GM12878 (cell line): ENCODE measurements at regions not wholly inside any gene's neighbourhood (a gene's known extent, or its start where the extent isn't known, plus 50 kb on each side); places are given as distances from the start of the nearest gene placed in this dataset.

Experiments
- CHD2 ChIP-seq: IDR thresholded peaks from 2 replicates; pipeline ENCODE4 v1.6.1; 2011; ENCODE audit warnings: low read depth, low read length, improper control_type of control experiment, borderline replicate concordance
- EP300 ChIP-seq, 2 experiments: fragments of 150-350 bp in 1 of 2; IDR thresholded peaks; 2 replicates each; pipeline ENCODE4 v1.6.1; 2011 to 2012; ENCODE audit warnings: low read depth in 2 of 2, low read length in 2 of 2, borderline replicate concordance in 1 of 2, improper control_type of control experiment in 1 of 2, inconsistent platforms in 1 of 2; ENCODE audit not compliant: control insufficient read depth in 1 of 2
- HDAC2 ChIP-seq: fragments of 200-600 bp; sonication (generic); IDR thresholded peaks from 2 replicates; pipeline ENCODE4 v1.6.1; 2017
- NBN ChIP-seq: fragments of 450-650 bp; IDR thresholded peaks from 2 replicates; pipeline ENCODE4 v1.6.1; 2016
- NR2C2 ChIP-seq: IDR thresholded peaks from 2 replicates; pipeline ENCODE4 v1.6.1; 2011; ENCODE audit warnings: borderline replicate concordance, low read depth; ENCODE audit not compliant: control insufficient read depth, insufficient read length
- PAX8 ChIP-seq: fragments of 450-650 bp; IDR thresholded peaks from 2 replicates; pipeline ENCODE4 v1.6.1; 2017; ENCODE audit warnings: mild to moderate bottlenecking, moderate library complexity
- TF ChIP-seq, protein P1 (sequence below): fragments of 450-650 bp; formaldehyde crosslinking; IDR thresholded peaks from 2 replicates; pipeline ENCODE4 v1.5.0; 2022; ENCODE audit warnings: mild to moderate bottlenecking, missing genetic modification characterization
- TF ChIP-seq, protein P2 (sequence below): fragments of 450-650 bp; IDR thresholded peaks from 2 replicates; pipeline ENCODE4 v1.6.1; 2018; ENCODE audit warnings: mild to moderate bottlenecking, low read depth, moderate library complexity; ENCODE audit not compliant: partially characterized antibody
- TF ChIP-seq, protein P3 (sequence below): fragments of 450-650 bp; IDR thresholded peaks from 2 replicates; pipeline ENCODE4 v1.6.1; 2014; ENCODE audit warnings: mild to moderate bottlenecking
- TF ChIP-seq, protein P4 (sequence below): IDR thresholded peaks from 2 replicates; pipeline ENCODE4 v1.6.1; 2012; ENCODE audit warnings: low read depth, low read length, improper control_type of control experiment

DNA sequence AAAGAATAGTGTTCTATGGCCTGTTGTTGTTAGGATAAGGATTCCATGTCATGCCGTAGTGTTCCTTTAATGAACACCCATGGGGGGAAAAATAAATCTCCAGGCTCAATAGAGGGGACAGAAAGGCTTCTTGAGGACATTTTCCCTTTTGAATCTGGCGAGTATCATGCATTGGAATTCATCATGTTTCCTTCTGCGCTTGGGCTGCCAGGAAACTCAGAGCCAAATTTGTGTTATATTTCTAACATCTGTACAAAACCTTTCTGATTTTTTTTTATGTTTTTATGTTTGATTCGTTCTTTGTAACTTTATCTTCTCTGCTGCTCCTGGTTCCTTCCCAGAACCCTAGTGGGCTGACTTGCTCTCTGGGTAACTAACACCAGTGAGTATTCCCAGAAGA, 1163.3 kb downstream of the VRK1 start (continued):
- TF ChIP-seq, protein P1, sequence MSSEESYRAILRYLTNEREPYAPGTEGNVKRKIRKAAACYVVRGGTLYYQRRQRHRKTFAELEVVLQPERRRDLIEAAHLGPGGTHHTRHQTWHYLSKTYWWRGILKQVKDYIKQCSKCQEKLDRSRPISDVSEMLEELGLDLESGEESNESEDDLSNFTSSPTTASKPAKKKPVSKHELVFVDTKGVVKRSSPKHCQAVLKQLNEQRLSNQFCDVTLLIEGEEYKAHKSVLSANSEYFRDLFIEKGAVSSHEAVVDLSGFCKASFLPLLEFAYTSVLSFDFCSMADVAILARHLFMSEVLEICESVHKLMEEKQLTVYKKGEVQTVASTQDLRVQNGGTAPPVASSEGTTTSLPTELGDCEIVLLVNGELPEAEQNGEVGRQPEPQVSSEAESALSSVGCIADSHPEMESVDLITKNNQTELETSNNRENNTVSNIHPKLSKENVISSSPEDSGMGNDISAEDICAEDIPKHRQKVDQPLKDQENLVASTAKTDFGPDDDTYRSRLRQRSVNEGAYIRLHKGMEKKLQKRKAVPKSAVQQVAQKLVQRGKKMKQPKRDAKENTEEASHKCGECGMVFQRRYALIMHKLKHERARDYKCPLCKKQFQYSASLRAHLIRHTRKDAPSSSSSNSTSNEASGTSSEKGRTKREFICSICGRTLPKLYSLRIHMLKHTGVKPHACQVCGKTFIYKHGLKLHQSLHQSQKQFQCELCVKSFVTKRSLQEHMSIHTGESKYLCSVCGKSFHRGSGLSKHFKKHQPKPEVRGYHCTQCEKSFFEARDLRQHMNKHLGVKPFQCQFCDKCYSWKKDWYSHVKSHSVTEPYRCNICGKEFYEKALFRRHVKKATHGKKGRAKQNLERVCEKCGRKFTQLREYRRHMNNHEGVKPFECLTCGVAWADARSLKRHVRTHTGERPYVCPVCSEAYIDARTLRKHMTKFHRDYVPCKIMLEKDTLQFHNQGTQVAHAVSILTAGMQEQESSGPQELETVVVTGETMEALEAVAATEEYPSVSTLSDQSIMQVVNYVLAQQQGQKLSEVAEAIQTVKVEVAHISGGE = no peak
- no peak for TF ChIP-seq NBN
- no peak for TF ChIP-seq EP300 (IDR thresholded peaks at IDR 0.05; ENCODE audit: borderline replicate concordance in 1 of 2, control insufficient read depth in 1 of 2, low read depth in 2 of 2, low read length in 2 of 2)
- TF ChIP-seq CHD2 = no peak
- TF ChIP-seq, protein P2, sequence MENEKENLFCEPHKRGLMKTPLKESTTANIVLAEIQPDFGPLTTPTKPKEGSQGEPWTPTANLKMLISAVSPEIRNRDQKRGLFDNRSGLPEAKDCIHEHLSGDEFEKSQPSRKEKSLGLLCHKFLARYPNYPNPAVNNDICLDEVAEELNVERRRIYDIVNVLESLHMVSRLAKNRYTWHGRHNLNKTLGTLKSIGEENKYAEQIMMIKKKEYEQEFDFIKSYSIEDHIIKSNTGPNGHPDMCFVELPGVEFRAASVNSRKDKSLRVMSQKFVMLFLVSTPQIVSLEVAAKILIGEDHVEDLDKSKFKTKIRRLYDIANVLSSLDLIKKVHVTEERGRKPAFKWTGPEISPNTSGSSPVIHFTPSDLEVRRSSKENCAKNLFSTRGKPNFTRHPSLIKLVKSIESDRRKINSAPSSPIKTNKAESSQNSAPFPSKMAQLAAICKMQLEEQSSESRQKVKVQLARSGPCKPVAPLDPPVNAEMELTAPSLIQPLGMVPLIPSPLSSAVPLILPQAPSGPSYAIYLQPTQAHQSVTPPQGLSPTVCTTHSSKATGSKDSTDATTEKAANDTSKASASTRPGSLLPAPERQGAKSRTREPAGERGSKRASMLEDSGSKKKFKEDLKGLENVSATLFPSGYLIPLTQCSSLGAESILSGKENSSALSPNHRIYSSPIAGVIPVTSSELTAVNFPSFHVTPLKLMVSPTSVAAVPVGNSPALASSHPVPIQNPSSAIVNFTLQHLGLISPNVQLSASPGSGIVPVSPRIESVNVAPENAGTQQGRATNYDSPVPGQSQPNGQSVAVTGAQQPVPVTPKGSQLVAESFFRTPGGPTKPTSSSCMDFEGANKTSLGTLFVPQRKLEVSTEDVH = no peak
- TF ChIP-seq, protein P3, sequence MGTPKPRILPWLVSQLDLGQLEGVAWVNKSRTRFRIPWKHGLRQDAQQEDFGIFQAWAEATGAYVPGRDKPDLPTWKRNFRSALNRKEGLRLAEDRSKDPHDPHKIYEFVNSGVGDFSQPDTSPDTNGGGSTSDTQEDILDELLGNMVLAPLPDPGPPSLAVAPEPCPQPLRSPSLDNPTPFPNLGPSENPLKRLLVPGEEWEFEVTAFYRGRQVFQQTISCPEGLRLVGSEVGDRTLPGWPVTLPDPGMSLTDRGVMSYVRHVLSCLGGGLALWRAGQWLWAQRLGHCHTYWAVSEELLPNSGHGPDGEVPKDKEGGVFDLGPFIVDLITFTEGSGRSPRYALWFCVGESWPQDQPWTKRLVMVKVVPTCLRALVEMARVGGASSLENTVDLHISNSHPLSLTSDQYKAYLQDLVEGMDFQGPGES = no peak
- TF ChIP-seq HDAC2 = no peak
- TF ChIP-seq, protein P4, sequence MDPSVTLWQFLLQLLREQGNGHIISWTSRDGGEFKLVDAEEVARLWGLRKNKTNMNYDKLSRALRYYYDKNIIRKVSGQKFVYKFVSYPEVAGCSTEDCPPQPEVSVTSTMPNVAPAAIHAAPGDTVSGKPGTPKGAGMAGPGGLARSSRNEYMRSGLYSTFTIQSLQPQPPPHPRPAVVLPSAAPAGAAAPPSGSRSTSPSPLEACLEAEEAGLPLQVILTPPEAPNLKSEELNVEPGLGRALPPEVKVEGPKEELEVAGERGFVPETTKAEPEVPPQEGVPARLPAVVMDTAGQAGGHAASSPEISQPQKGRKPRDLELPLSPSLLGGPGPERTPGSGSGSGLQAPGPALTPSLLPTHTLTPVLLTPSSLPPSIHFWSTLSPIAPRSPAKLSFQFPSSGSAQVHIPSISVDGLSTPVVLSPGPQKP = no peak
- no peak for TF ChIP-seq PAX8
- no peak for TF ChIP-seq NR2C2
